ENCODE measurements at regions not wholly inside any gene's neighbourhood (a gene's known extent, or its start where the extent isn't known, plus 50 kb on each side); places are given as distances from the start of the nearest gene placed in this dataset.
A peak's percentile ranks its signal among the peaks of the same experiment; 100 is the strongest.

DNA sequence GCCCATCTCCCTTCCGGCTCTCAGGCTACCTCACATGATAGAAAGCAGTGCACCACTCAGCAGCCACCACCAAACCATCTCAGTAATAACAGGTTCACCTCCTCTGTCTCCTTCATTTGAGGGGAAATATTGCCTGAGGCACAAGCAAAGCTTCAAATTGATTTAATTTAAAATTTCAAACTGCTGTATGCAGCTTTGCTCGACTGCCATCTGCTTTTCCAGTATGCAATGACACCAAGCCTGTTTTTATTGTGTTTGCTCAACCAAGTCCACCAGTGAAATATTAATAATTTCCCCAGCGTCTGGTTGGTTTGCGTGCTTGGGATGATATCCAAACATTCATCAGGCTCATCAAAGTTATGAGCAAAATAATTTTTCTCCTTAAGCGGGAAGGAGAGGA is 552.4 kb upstream of the DAB1 start:
- no peak for DNase-seq (ENCODE audit: low read depth)
- TF ChIP-seq, protein P1, sequence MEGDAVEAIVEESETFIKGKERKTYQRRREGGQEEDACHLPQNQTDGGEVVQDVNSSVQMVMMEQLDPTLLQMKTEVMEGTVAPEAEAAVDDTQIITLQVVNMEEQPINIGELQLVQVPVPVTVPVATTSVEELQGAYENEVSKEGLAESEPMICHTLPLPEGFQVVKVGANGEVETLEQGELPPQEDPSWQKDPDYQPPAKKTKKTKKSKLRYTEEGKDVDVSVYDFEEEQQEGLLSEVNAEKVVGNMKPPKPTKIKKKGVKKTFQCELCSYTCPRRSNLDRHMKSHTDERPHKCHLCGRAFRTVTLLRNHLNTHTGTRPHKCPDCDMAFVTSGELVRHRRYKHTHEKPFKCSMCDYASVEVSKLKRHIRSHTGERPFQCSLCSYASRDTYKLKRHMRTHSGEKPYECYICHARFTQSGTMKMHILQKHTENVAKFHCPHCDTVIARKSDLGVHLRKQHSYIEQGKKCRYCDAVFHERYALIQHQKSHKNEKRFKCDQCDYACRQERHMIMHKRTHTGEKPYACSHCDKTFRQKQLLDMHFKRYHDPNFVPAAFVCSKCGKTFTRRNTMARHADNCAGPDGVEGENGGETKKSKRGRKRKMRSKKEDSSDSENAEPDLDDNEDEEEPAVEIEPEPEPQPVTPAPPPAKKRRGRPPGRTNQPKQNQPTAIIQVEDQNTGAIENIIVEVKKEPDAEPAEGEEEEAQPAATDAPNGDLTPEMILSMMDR (conservative IDR thresholded peaks at IDR 0.05; ENCODE audit: low read length), result peak; percentile 22
- H3K4me3 ChIP-seq (ENCODE audit: low read length), result no peak overlapping the region

DNA sequence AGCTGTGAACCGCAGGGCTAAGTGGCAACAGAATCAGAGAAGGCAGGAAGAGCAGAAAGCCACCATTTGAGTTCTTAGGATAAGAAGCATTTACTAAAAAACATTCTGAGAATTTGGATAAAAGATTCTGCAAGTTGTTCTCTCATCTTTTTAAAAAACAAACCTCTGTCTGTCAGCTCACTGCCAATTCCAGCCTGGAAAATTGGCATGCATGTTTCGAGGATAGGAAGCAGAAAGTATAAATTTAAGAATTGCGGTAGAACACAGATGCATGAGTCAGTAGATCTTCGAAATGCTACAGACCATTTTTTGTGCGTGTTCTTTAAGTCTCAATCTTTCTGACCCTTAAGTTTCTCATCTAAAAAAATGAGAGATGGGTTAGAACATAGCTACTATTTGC is 544.5 kb upstream of the DAB1 start:
- no peak overlapping the region for H3K4me3 ChIP-seq (ENCODE audit: low read length)
- TF ChIP-seq, protein P1 (conservative IDR thresholded peaks at IDR 0.05; ENCODE audit: low read length), result no peak
- no peak for DNase-seq (ENCODE audit: low read depth)

DNA sequence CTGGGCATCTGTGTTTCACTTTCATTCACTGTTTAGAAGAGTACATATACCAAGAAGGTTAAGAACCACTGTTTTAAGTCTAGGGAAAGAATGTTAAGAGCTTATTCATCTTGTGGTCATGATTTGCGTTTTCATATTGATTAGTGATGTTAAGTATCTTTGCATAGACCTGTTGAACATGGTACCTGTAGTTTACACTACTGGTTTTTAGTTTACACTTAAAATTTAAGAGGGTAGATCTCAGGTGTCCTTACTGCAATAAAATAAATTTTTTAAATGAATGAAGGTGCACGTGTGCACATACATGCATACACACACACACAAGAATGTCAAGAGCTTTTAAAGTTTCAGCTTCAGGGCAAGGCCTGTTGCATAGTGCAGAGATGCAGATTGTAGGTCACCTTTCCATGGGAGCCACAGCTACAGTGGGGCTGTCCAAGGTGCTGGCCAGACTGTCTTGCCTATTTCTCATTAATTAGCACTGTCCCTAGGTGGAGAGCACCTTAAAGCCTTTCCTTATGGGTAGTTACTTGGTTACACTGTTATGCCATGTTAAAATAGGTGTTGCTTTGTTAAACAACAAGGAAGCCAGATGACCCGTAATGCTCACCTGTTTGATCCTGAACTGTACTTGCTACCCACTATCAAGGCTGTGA is 543.0 kb upstream of the DAB1 start:
- H3K4me3 ChIP-seq (ENCODE audit: low read length), result no peak overlapping the region
- no peak for DNase-seq (ENCODE audit: low read depth)
- TF ChIP-seq, protein P1 (conservative IDR thresholded peaks at IDR 0.05; ENCODE audit: low read length), result no peak

DNA sequence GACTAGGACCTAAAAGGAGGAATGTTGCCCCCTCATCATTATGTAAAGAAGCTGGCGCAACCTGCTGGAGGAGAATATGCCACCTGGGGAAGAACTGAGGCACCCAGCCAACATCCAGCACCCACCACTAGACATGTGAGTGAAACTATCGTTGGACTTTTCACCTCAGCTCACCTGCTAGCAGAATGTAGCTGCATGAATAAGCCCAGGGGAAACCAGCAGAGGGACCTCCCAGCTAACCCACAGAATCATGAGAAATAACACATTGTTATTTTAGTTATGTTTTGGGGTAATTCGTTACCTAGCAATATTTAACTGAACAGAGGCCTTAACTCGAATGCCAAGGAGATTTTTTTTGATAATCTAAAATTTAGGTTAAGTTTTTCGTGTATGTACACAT is 542.5 kb upstream of the DAB1 start:
- TF ChIP-seq, protein P1 (conservative IDR thresholded peaks at IDR 0.05; ENCODE audit: low read length), result no peak
- H3K4me3 ChIP-seq (ENCODE audit: low read length), result no peak overlapping the region
- no peak for DNase-seq (ENCODE audit: low read depth)

DNA sequence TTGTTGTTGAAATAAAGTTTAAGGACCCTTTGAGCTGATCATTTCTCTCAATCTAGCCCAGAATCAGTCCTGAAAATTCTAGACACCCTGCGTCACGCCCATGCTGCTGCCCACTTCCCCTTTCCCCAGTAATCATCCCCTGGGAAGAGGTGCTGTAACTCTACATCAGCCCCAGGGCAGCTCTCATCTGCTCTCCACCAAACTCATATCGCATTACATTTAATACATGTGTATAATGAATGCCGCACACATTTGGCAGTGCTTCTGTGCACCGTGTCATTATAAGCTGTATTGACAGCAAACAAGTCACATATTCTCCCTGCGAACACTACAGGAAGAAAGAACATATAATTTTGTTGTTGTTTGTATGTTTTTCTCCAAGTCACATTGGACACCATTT is 539.7 kb upstream of the DAB1 start:
- TF ChIP-seq, protein P1 (conservative IDR thresholded peaks at IDR 0.05; ENCODE audit: low read length), result no peak

DNA sequence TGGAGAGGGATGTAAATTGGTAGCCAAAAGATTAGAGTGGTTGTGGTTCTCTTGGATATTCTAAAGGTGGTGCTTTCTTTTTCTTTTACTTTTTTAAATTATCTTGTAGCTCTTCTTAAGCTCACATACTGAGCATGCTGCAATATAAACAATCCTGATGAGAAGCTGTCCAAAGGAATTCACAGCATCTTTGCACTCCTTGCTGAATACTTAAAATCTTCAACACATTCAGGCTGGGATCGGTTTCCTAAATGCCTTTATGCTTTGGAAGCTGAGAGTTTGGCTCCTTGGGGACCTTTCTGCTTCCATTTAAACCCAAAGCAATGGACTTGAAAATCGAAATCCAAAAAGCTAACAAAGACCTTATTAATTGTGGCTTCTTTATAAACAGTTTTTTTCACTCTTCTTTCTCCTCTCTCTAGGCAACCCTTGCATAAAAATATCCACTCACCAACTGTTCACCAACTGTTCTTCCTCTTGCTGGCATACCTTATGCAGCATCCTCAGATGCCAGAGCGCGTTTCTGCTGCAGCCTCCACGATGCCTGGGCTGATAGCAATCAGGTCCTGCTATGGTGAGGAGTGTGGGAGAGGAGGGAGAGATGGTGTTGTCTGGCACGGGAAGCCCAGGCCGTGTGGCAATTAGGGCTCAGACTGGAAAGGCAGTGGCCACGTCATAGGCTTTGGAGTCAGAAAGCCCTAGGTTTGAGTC is 535.8 kb upstream of the DAB1 start:
- TF ChIP-seq, protein P1 (conservative IDR thresholded peaks at IDR 0.05; ENCODE audit: low read length), result no peak
- no peak for DNase-seq (ENCODE audit: low read depth)
- H3K4me3 ChIP-seq (ENCODE audit: low read length), result no peak overlapping the region

More for the DNA sequence above, 539.7 kb upstream of the DAB1 start:
- DNase-seq (ENCODE audit: low read depth), result no peak
- no peak overlapping the region for H3K4me3 ChIP-seq (ENCODE audit: low read length)

DNA sequence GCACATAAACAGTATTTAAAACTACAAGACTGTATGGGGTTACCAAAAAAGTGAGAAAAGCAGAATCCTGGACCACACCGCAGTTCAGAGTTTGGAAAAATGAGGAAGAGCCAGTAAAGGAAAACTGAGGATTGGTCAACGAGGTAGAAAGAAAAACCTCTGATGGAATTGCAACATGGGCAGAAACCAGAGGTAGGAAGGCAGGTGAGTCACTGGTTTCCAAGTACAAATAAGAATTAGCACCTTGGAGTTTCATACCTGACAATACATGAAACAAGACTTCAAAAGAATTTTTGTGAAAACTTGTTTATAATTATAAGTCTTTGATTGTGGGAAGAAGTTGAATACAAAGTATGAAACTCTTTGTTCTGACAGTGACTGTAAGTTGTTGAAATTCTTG is 533.7 kb upstream of the DAB1 start:
- H3K4me3 ChIP-seq (ENCODE audit: low read length), result no peak overlapping the region
- DNase-seq (ENCODE audit: low read depth), result no peak
- TF ChIP-seq, protein P1 (conservative IDR thresholded peaks at IDR 0.05; ENCODE audit: low read length), result no peak
